ENCODE measurements at regions not wholly inside any gene's neighbourhood (a gene's known extent, or its start where the extent isn't known, plus 50 kb on each side); places are given as distances from the start of the nearest gene placed in this dataset.

- no peak for TF ChIP-seq CTCF (IDR thresholded peaks at IDR 0.05; ENCODE audit: extremely low read depth, missing control alignments)
- no peak for DNase-seq (ENCODE audit: low spot score)
These were observed 245.3 kb downstream of the ENC1 start for GRCh38 chr5:74394916-74395880.

- DNase-seq (ENCODE audit: low spot score): no peak
- no peak for TF ChIP-seq CTCF (IDR thresholded peaks at IDR 0.05; ENCODE audit: extremely low read depth, missing control alignments)
These were observed 246.0 kb downstream of the ENC1 start for GRCh38 chr5:74394528-74394915.

GRCh38 chr5:74393943-74394342 is 246.6 kb downstream of the ENC1 start:
- no peak for TF ChIP-seq CTCF (IDR thresholded peaks at IDR 0.05; ENCODE audit: extremely low read depth, missing control alignments)
- DNase-seq (ENCODE audit: low spot score): no peak

GRCh38 chr5:74392711-74393351 is 247.7 kb downstream of the ENC1 start:
- no peak for TF ChIP-seq CTCF (IDR thresholded peaks at IDR 0.05; ENCODE audit: extremely low read depth, missing control alignments)
- DNase-seq (ENCODE audit: low spot score): no peak

GRCh38 chr5:74391410-74391809 is 249.1 kb downstream of the ENC1 start:
- TF ChIP-seq CTCF (IDR thresholded peaks at IDR 0.05; ENCODE audit: extremely low read depth, missing control alignments): no peak
- DNase-seq (ENCODE audit: low spot score): no peak

- no peak for DNase-seq (ENCODE audit: low spot score)
- TF ChIP-seq CTCF (IDR thresholded peaks at IDR 0.05; ENCODE audit: extremely low read depth, missing control alignments): no peak
These were observed 249.7 kb downstream of the ENC1 start for GRCh38 chr5:74390822-74391221.

- TF ChIP-seq CTCF (IDR thresholded peaks at IDR 0.05; ENCODE audit: extremely low read depth, missing control alignments): no peak
- DNase-seq (ENCODE audit: low spot score): no peak
These were observed 250.3 kb downstream of the ENC1 start for GRCh38 chr5:74390306-74390637.

Measured in GM20000 (cell line).